ENCODE measurements at regions not wholly inside any gene's neighbourhood (a gene's known extent, or its start where the extent isn't known, plus 50 kb on each side); places are given as distances from the start of the nearest gene placed in this dataset.

DNA sequence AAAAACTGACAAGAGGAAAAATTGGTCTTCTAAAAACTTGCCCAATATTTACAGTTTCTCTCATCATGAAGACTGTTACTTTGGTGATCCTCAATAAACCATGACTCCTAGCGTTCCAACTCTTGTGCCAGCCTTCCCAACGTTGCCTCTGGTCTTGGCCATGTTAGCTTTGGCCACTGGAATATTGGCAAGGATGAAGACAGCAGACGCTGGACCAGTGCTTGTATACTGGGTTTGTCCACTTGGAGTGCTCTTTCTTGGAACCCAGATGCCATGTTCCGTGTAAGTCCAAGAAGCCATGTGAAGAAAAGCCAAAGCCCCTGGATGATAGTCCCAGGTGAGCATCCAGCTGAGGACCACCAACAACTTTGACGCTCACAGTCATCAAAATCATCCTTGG is 379.6 kb downstream of the NUAK1 start:
- H3K9me3 ChIP-seq, result no peaks in the 10 kb centered on the region
- H3K27me3 ChIP-seq, result no peaks in the 10 kb centered on the region
- WGBS, 2 donors, result 70 to 75% methylated on average over 4 to 5 of the region's 5 CpGs
- ATAC-seq (ENCODE audit: low FRiP score in 2 of 2), result no peak
- no peak for DNase-seq
- no peaks in the 10 kb centered on the region for H3K36me3 ChIP-seq
- TF ChIP-seq, protein P1, sequence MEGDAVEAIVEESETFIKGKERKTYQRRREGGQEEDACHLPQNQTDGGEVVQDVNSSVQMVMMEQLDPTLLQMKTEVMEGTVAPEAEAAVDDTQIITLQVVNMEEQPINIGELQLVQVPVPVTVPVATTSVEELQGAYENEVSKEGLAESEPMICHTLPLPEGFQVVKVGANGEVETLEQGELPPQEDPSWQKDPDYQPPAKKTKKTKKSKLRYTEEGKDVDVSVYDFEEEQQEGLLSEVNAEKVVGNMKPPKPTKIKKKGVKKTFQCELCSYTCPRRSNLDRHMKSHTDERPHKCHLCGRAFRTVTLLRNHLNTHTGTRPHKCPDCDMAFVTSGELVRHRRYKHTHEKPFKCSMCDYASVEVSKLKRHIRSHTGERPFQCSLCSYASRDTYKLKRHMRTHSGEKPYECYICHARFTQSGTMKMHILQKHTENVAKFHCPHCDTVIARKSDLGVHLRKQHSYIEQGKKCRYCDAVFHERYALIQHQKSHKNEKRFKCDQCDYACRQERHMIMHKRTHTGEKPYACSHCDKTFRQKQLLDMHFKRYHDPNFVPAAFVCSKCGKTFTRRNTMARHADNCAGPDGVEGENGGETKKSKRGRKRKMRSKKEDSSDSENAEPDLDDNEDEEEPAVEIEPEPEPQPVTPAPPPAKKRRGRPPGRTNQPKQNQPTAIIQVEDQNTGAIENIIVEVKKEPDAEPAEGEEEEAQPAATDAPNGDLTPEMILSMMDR (IDR thresholded peaks at IDR 0.05), result no peak
- TF ChIP-seq POLR2A (IDR thresholded peaks at IDR 0.05), result no peak
- no peak for TF ChIP-seq EP300 (IDR thresholded peaks at IDR 0.05)
- no peak for TF ChIP-seq POLR2AphosphoS5 (IDR thresholded peaks at IDR 0.05)
- H3K4me3 ChIP-seq, result no peak overlapping the region
- no peak overlapping the region for H3K27ac ChIP-seq
- peaks cover 0 to 8% (median 0%) of the 10 kb centered on the region in 4 donors for H3K4me1 ChIP-seq

DNA sequence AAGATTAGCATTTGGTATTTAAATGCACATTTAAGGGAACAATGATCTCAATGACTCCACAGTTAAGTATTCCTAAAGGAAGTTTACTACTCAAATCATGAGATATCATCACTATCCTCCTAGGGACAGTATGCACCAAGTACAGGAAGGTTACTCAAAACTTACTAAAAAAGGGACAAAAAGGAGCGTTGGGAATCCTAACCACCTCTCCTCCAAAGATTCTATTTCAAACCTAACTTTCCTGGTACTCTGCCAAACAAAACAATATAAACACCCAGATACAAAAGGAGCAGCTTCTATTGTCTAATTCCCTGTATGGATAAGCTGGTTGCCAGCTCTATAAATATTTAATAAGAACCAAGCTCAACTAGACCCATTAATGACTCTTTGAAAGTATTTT is 377.7 kb downstream of the NUAK1 start:
- Histone ChIP-seq H3K27me3 (no peaks in the 10 kb centered on the region), H3K36me3 (no peaks in the 10 kb centered on the region), H3K4me3 (no peak overlapping the region), H3K27ac (no peak overlapping the region), H3K9me3 (no peaks in the 10 kb centered on the region), H3K4me1 (peaks cover 0 to 8% (median 0%) of the 10 kb centered on the region in 4 donors)
- TF ChIP-seq, protein P1 (IDR thresholded peaks at IDR 0.05), result no peak
- TF ChIP-seq POLR2AphosphoS5 (IDR thresholded peaks at IDR 0.05), result no peak
- no peak for TF ChIP-seq EP300 (IDR thresholded peaks at IDR 0.05)
- TF ChIP-seq POLR2A (IDR thresholded peaks at IDR 0.05), result no peak
- WGBS, 2 donors, result 41 to 71% methylated on average over 1 of the region's 1 CpG
- DNase-seq (no peak), ATAC-seq (ENCODE audit: low FRiP score in 2 of 2) (no peak)

DNA sequence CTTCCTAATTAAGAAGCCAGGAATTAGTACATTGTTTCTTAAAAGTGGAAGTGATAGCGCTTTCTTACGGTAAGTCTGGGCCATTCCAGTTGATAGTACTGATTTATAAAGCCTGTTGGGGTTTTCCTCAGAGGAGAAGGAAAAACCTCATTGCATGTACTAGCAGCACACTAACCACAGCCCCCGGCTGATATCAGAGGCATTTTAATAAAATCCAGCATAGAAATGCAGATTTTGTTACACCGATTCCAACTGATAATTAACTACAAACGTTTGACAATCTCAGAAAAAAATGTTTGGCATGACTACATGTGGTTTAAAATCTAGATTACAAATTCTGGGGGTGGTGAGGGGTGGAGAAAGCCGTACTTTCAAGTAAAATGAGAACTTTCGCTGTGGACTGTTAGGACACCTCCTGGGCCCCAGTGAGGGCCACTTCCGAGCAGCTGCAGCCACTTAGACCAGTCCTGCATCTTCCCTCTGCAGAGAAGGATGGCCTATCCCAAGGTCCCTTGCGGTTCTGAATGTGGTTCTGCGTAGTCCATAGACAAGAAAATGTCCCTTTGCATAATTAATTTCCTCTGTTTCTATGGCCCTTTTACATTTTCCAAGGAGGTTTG is 374.4 kb downstream of the NUAK1 start:
- H3K4me3 ChIP-seq, result no peak overlapping the region
- H3K36me3 ChIP-seq, result no peaks in the 10 kb centered on the region
- peak in 1 of 2 donors; percentile 39 for ATAC-seq (ENCODE audit: low FRiP score in 2 of 2)
- no peaks in the 10 kb centered on the region for H3K9me3 ChIP-seq
- H3K27me3 ChIP-seq, result no peaks in the 10 kb centered on the region
- no peak overlapping the region for H3K27ac ChIP-seq
- H3K4me1 ChIP-seq, result peaks cover 0 to 8% (median 0%) of the 10 kb centered on the region in 4 donors
- TF ChIP-seq POLR2A (IDR thresholded peaks at IDR 0.05) (no peak), EP300 (IDR thresholded peaks at IDR 0.05) (no peak), POLR2AphosphoS5 (IDR thresholded peaks at IDR 0.05) (no peak)
- TF ChIP-seq, protein P1 (IDR thresholded peaks at IDR 0.05), result no peak
- WGBS, 2 donors, result 76 to 80% methylated on average over 10 of the region's 10 CpGs
- DNase-seq, result no peak

DNA sequence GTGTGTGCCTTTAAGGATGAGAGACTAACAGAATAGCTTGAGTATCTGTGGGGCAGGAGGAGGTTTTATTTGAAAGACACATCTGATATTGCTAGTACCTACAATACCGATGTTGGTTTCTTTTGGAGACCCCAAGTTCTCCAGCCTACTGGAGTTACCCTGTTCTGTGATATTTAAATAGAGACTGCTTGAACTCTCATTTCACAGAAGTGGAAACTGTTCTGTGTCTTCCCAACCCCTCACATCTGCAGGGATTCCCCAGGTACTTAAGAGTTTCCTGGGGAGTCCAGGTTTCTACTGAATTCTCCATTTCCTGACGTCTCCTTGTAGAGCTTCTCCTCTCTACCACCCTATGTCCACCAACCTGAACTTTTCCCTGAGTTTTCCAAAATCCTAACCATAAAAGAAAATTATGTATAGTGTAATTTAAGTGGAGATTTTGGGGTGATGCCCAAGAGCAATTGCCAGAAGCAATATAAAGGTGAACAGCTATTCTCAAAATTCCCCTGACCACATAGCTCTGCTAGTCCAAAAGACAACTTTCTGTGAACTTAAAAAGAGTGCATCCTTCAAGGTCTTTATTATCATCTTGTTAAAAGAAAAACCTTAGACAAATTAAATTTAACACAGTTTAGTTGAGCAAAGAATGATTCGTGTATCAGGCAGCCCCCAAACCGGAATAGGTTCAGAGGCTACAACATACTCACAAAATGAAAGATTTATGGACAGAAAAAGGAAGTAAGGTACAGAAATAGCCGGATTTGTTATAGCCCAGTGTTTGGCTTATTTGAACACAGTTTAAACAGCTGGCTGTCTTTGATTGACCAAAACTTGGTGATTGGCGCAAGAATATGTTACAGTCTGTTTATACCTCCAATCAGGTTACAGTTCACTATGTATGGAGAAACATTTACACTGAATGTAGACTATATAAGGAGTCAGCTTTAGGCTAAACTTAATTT is 373.4 kb downstream of the NUAK1 start:
- Histone ChIP-seq H3K4me1 (peaks cover 0 to 8% (median 0%) of the 10 kb centered on the region in 4 donors), H3K4me3 (no peak overlapping the region), H3K27ac (no peak overlapping the region), H3K27me3 (no peaks in the 10 kb centered on the region), H3K9me3 (no peaks in the 10 kb centered on the region), H3K36me3 (no peaks in the 10 kb centered on the region)
- no peak for DNase-seq
- WGBS, 2 donors, result 49 to 58% methylated on average over 6 of the region's 6 CpGs
- no peak for TF ChIP-seq EP300 (IDR thresholded peaks at IDR 0.05)
- no peak for TF ChIP-seq POLR2A (IDR thresholded peaks at IDR 0.05)
- TF ChIP-seq POLR2AphosphoS5 (IDR thresholded peaks at IDR 0.05), result no peak
- TF ChIP-seq, protein P1 (IDR thresholded peaks at IDR 0.05), result no peak
- ATAC-seq (ENCODE audit: low FRiP score in 2 of 2), result no peak

Measured in upper lobe of left lung (tissue), 6 donors.